Natural killer cell (primary cell): ENCODE measurements at regions not wholly inside any gene's neighbourhood (a gene's known extent, or its start where the extent isn't known, plus 50 kb on each side); places are given as distances from the start of the nearest gene placed in this dataset.
"Not testable (repeated sequence)": the region's sequence is repeated elsewhere in the genome, so short reads cannot be mapped to it uniquely, and the experiment has no call there.

Source experiments
- ATAC-seq, 3 donors: fragments of 150-1000 bp in 2 of 3; fragments of 200-7000 bp in 1 of 3; cut with Tn5 transposase; 1 replicate in 1 of 3; 2 replicates in 2 of 3; pipeline ENCODE4 v1.10.0; 2021; ENCODE audit warnings: mild to moderate bottlenecking in 2 of 3, moderate library complexity in 2 of 3
- DNase-seq, 2 donors: peaks; one replicate each; pipeline versions ENCODE4 v3.0.0 to v3.0.0-alpha.2; 2013 to 2021; ENCODE audit warnings: mixed read lengths in 1 of 2
- H3K27ac ChIP-seq: one replicate; pipeline ENCODE4 v1.5.1; 2013; ENCODE audit warnings: mild to moderate bottlenecking, low read length
- H3K27me3 ChIP-seq: one replicate; pipeline ENCODE4 v1.6.1; 2013; ENCODE audit warnings: low read length; ENCODE audit not compliant: control insufficient read depth, insufficient read depth
- H3K36me3 ChIP-seq: one replicate; pipeline ENCODE4 v1.6.1; 2013; ENCODE audit warnings: low read length; ENCODE audit not compliant: control insufficient read depth, insufficient read depth
- H3K4me1 ChIP-seq: one replicate; pipeline ENCODE4 v1.6.1; 2013; ENCODE audit warnings: low read length; ENCODE audit not compliant: control insufficient read depth, insufficient read depth
- H3K4me3 ChIP-seq: one replicate; pipeline ENCODE4 v1.5.1; 2013; ENCODE audit warnings: low read length
- H3K9me3 ChIP-seq: one replicate; pipeline ENCODE4 v1.6.1; 2013; ENCODE audit warnings: low read length; ENCODE audit not compliant: control insufficient read depth, insufficient read depth
- H3K27ac Mint-ChIP-seq, 2 donors: one replicate each; pipeline ENCODE4 v1.8.0; 2022; ENCODE audit warnings: mild to moderate bottlenecking in 2 of 2, mixed read lengths in 2 of 2, moderate library complexity in 1 of 2
- H3K27me3 Mint-ChIP-seq, 2 donors: one replicate each; pipeline ENCODE4 v1.8.0; 2022; ENCODE audit warnings: low read depth in 2 of 2, mixed read lengths in 2 of 2
- H3K36me3 Mint-ChIP-seq: one replicate; pipeline ENCODE4 v1.8.0; 2022; ENCODE audit warnings: mixed read lengths
- H3K4me1 Mint-ChIP-seq, 2 donors: one replicate each; pipeline ENCODE4 v1.8.0; 2022; ENCODE audit warnings: mixed read lengths in 2 of 2
- H3K4me3 Mint-ChIP-seq: one replicate; pipeline ENCODE4 v1.8.0; 2022; ENCODE audit warnings: mild to moderate bottlenecking, moderate library complexity, mixed read lengths
- H3K9me3 Mint-ChIP-seq, 2 donors: one replicate each; pipeline ENCODE4 v1.8.0; 2022; ENCODE audit warnings: mixed read lengths in 2 of 2
- CTCF ChIP-seq: fragments of 200-600 bp; IDR thresholded peaks from one replicate; pipeline ENCODE4 v1.8.0; 2022; ENCODE audit warnings: antibody characterized with exemption
- WGBS: methylation state at CpG from one replicate; pipeline ENCODE4 v1.1.7; 2013; ENCODE audit warnings: missing lambda C conversion rate; ENCODE audit not compliant: insufficient coverage; 5-methylcytosine and 5-hydroxymethylcytosine counted together
- intact Hi-C: fragments of 100-400 bp; cut with micrococcal nuclease; formaldehyde crosslinking; loops from one replicate; pipeline ENCODE4 v1.14.2; 2022

- H3K36me3 ChIP-seq = no peaks in the 10 kb centered on the region
- no peaks in the 10 kb centered on the region for H3K36me3 Mint-ChIP-seq
- intact Hi-C loops = no loop called here
- H3K4me3 Mint-ChIP-seq = no peak overlapping the region
- H3K27ac ChIP-seq = no peak overlapping the region
- H3K27me3 ChIP-seq = no peaks in the 10 kb centered on the region
- no peaks in the 10 kb centered on the region for H3K4me1 Mint-ChIP-seq
- WGBS = 81% methylated on average over 2 of the region's 4 CpGs
- no peaks in the 10 kb centered on the region for H3K4me1 ChIP-seq
- no peaks in the 10 kb centered on the region for H3K9me3 ChIP-seq
- H3K27ac Mint-ChIP-seq = no peak overlapping the region
- no peak for DNase-seq
- TF ChIP-seq CTCF = no peak
- peaks cover 8 to 31% of the 10 kb centered on the region in 2 donors for H3K27me3 Mint-ChIP-seq
- H3K4me3 ChIP-seq = no peak overlapping the region
- H3K9me3 Mint-ChIP-seq = no peaks in the 10 kb centered on the region
- no peak for ATAC-seq
Measured at GRCh38 chr7:7017707-7018280, 164.6 kb upstream of the C1GALT1 start.

GRCh38 chr7:7018290-7018689 is 164.1 kb upstream of the C1GALT1 start:
- TF ChIP-seq CTCF = no peak
- H3K27ac ChIP-seq = no peak overlapping the region
- Mint-ChIP-seq H3K4me1 (no peaks in the 10 kb centered on the region), H3K27ac (no peak overlapping the region), H3K4me3 (no peak overlapping the region), H3K27me3 (peaks cover 10 to 31% of the 10 kb centered on the region in 2 donors), H3K9me3 (no peaks in the 10 kb centered on the region), H3K36me3 (no peaks in the 10 kb centered on the region)
- no peaks in the 10 kb centered on the region for H3K4me1 ChIP-seq
- DNase-seq = no peak
- ATAC-seq = no peak
- H3K4me3 ChIP-seq = no peak overlapping the region
- WGBS = no CpG with 5 or more reads among the region's 1 CpG
- no peaks in the 10 kb centered on the region for H3K9me3 ChIP-seq
- no peaks in the 10 kb centered on the region for H3K27me3 ChIP-seq
- intact Hi-C loops = no loop called here
- no peaks in the 10 kb centered on the region for H3K36me3 ChIP-seq

- no peaks in the 10 kb centered on the region for H3K4me1 Mint-ChIP-seq
- no peaks in the 10 kb centered on the region for H3K4me1 ChIP-seq
- no peak for TF ChIP-seq CTCF
- no peak overlapping the region for H3K27ac ChIP-seq
- DNase-seq (no peak), ATAC-seq (no peak)
- no peak overlapping the region for H3K4me3 Mint-ChIP-seq
- H3K9me3 Mint-ChIP-seq = no peaks in the 10 kb centered on the region
- peaks cover 7% of the 10 kb centered on the region for H3K27me3 ChIP-seq
- H3K27ac Mint-ChIP-seq = no peak overlapping the region
- H3K27me3 Mint-ChIP-seq = peaks cover 32 to 61% of the 10 kb centered on the region in 2 donors
- no peaks in the 10 kb centered on the region for H3K36me3 Mint-ChIP-seq
- H3K9me3 ChIP-seq = no peaks in the 10 kb centered on the region
- WGBS = 97% methylated on average over 4 of the region's 4 CpGs
- H3K4me3 ChIP-seq = no peak overlapping the region
- intact Hi-C loops = no loop called here
- H3K36me3 ChIP-seq = no peaks in the 10 kb centered on the region
Measured at GRCh38 chr7:7032221-7032620, 150.1 kb upstream of the C1GALT1 start.

- WGBS = 97% methylated on average over 1 of the region's 1 CpG
- H3K27ac Mint-ChIP-seq = no peak overlapping the region
Measured at GRCh38 chr7:7035851-7036250, 146.5 kb upstream of the C1GALT1 start.

GRCh38 chr7:7042286-7042893 is 140.0 kb upstream of the C1GALT1 start:
- H3K4me1 ChIP-seq, intact Hi-C loops, H3K36me3 ChIP-seq, H3K9me3 Mint-ChIP-seq, H3K4me3 Mint-ChIP-seq, ATAC-seq, H3K27ac Mint-ChIP-seq, H3K36me3 Mint-ChIP-seq, H3K27ac ChIP-seq, H3K4me1 Mint-ChIP-seq, H3K9me3 ChIP-seq, H3K27me3 Mint-ChIP-seq, H3K4me3 ChIP-seq, H3K27me3 ChIP-seq: not testable (repeated sequence)
- 76% methylated on average over 7 of the region's 7 CpGs for WGBS
- DNase-seq = peak in 1 of 2 donors; percentile 40

More at GRCh38 chr7:7035851-7036250, 146.5 kb upstream of the C1GALT1 start:
- Histone ChIP-seq H3K9me3 (no peaks in the 10 kb centered on the region), H3K4me1 (no peaks in the 10 kb centered on the region), H3K27ac (no peak overlapping the region), H3K36me3 (no peaks in the 10 kb centered on the region), H3K27me3 (peaks cover 3% of the 10 kb centered on the region), H3K4me3 (no peak overlapping the region)
- no peaks in the 10 kb centered on the region for H3K4me1 Mint-ChIP-seq
- intact Hi-C loops = no loop called here
- H3K36me3 Mint-ChIP-seq = no peaks in the 10 kb centered on the region
- no peak for ATAC-seq
- no peak for TF ChIP-seq CTCF
- no peaks in the 10 kb centered on the region for H3K9me3 Mint-ChIP-seq
- H3K27me3 Mint-ChIP-seq = peaks cover 16 to 39% of the 10 kb centered on the region in 2 donors
- H3K4me3 Mint-ChIP-seq = no peak overlapping the region
- no peak for DNase-seq
